ENCODE measurements at regions not wholly inside any gene's neighbourhood (a gene's known extent, or its start where the extent isn't known, plus 50 kb on each side); places are given as distances from the start of the nearest gene placed in this dataset.

DNA sequence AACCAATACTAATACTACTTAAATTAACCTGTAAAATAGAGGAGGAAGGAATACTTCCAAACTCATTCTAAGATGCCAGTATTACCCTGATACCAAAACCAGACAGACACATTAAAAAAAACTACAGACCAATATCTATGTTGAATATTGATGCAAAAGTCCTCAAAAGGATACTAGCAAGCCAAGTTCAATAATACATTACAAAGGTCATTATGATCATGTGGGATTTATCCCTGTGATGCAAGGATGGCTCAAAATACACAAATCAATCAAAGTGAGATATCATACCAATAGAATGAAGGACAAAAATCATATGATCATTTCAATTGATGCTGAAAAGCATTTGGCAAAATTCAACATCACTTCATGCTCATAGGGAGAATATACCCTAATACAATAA is 97.2 kb upstream of the ATXN7L3B start:
- Histone ChIP-seq H2AFZ (ENCODE audit: low read length) (no peak overlapping the region), H3F3A (ENCODE audit: low read depth) (no peaks in the 10 kb centered on the region), H3K4me1 (ENCODE audit: insufficient read depth, low read length, poor library complexity, severe bottlenecking) (no peaks in the 10 kb centered on the region), H3K4me2 (ENCODE audit: low read depth, low read length, poor library complexity, severe bottlenecking) (no peak overlapping the region), H4K20me1 (ENCODE audit: insufficient read depth, low read length, poor library complexity, severe bottlenecking) (no peaks in the 10 kb centered on the region), H3K9ac (ENCODE audit: low read depth, low read length, poor library complexity, severe bottlenecking) (no peak overlapping the region), H3K79me2 (ENCODE audit: insufficient read depth, low read length) (no peaks in the 10 kb centered on the region), H3K9me2 (replicated peaks; ENCODE audit: low read depth, low read length) (no peaks in the 10 kb centered on the region), H3K36me3 (ENCODE audit: insufficient read depth, low read length) (no peaks in the 10 kb centered on the region), H3K4me3 (ENCODE audit: low read length, poor library complexity, severe bottlenecking) (no peak overlapping the region), H3K9me3 (ENCODE audit: insufficient read depth, low read depth, low read length) (no peaks in the 10 kb centered on the region), H3K27me3 (ENCODE audit: insufficient read depth, low read length, poor library complexity, severe bottlenecking) (no peaks in the 10 kb centered on the region)
- TF ChIP-seq, protein P1, sequence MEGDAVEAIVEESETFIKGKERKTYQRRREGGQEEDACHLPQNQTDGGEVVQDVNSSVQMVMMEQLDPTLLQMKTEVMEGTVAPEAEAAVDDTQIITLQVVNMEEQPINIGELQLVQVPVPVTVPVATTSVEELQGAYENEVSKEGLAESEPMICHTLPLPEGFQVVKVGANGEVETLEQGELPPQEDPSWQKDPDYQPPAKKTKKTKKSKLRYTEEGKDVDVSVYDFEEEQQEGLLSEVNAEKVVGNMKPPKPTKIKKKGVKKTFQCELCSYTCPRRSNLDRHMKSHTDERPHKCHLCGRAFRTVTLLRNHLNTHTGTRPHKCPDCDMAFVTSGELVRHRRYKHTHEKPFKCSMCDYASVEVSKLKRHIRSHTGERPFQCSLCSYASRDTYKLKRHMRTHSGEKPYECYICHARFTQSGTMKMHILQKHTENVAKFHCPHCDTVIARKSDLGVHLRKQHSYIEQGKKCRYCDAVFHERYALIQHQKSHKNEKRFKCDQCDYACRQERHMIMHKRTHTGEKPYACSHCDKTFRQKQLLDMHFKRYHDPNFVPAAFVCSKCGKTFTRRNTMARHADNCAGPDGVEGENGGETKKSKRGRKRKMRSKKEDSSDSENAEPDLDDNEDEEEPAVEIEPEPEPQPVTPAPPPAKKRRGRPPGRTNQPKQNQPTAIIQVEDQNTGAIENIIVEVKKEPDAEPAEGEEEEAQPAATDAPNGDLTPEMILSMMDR (conservative IDR thresholded peaks at IDR 0.05; ENCODE audit: low read length) = no peak
- no peak for TF ChIP-seq EZH2phosphoT487 (IDR thresholded peaks at IDR 0.05; ENCODE audit: borderline replicate concordance)

GRCh38 chr12:74441872-74442271 is 95.8 kb upstream of the ATXN7L3B start:
- Histone ChIP-seq H3K4me3 (ENCODE audit: low read length, poor library complexity, severe bottlenecking) (no peak overlapping the region), H3K9me3 (ENCODE audit: insufficient read depth, low read depth, low read length) (no peaks in the 10 kb centered on the region), H3K9ac (ENCODE audit: low read depth, low read length, poor library complexity, severe bottlenecking) (no peak overlapping the region), H2AFZ (ENCODE audit: low read length) (no peak overlapping the region), H4K20me1 (ENCODE audit: insufficient read depth, low read length, poor library complexity, severe bottlenecking) (no peaks in the 10 kb centered on the region), H3K27me3 (ENCODE audit: insufficient read depth, low read length, poor library complexity, severe bottlenecking) (no peaks in the 10 kb centered on the region), H3K4me1 (ENCODE audit: insufficient read depth, low read length, poor library complexity, severe bottlenecking) (no peaks in the 10 kb centered on the region), H3K79me2 (ENCODE audit: insufficient read depth, low read length) (no peaks in the 10 kb centered on the region), H3K36me3 (ENCODE audit: insufficient read depth, low read length) (no peaks in the 10 kb centered on the region), H3K4me2 (ENCODE audit: low read depth, low read length, poor library complexity, severe bottlenecking) (no peak overlapping the region), H3F3A (ENCODE audit: low read depth) (no peaks in the 10 kb centered on the region), H3K9me2 (replicated peaks; ENCODE audit: low read depth, low read length) (no peaks in the 10 kb centered on the region)
- TF ChIP-seq EZH2phosphoT487 (IDR thresholded peaks at IDR 0.05; ENCODE audit: borderline replicate concordance) = no peak
- TF ChIP-seq, protein P1 (conservative IDR thresholded peaks at IDR 0.05; ENCODE audit: low read length) = no peak

DNA sequence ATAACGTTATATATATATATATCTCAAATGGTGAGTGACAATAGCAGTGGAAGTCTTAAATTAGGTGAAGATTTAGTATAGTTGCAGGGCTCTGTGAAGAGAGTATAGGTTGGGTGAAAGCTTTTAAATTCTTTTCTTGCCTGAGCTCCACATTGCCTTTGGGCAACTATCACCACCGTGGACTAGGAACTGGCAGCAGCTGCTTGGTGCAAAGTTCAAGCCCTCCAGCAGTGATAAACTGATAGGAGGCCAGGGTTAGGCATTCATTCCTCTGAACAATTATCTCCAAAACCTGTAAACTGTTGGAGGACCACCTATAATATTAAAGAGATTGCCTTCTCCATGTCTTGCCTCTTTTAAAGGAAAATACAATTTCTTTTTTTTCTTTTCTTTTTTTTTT is 91.2 kb upstream of the ATXN7L3B start:
- Histone ChIP-seq H3K36me3 (ENCODE audit: insufficient read depth, low read length) (no peaks in the 10 kb centered on the region), H4K20me1 (ENCODE audit: insufficient read depth, low read length, poor library complexity, severe bottlenecking) (no peaks in the 10 kb centered on the region), H3K27me3 (ENCODE audit: insufficient read depth, low read length, poor library complexity, severe bottlenecking) (no peaks in the 10 kb centered on the region), H3F3A (ENCODE audit: low read depth) (no peaks in the 10 kb centered on the region), H2AFZ (ENCODE audit: low read length) (no peak overlapping the region), H3K9me3 (ENCODE audit: insufficient read depth, low read depth, low read length) (no peaks in the 10 kb centered on the region), H3K4me2 (ENCODE audit: low read depth, low read length, poor library complexity, severe bottlenecking) (no peak overlapping the region), H3K9ac (ENCODE audit: low read depth, low read length, poor library complexity, severe bottlenecking) (no peak overlapping the region), H3K9me2 (replicated peaks; ENCODE audit: low read depth, low read length) (no peaks in the 10 kb centered on the region), H3K79me2 (ENCODE audit: insufficient read depth, low read length) (no peaks in the 10 kb centered on the region), H3K4me1 (ENCODE audit: insufficient read depth, low read length, poor library complexity, severe bottlenecking) (no peaks in the 10 kb centered on the region), H3K4me3 (ENCODE audit: low read length, poor library complexity, severe bottlenecking) (no peak overlapping the region)
- TF ChIP-seq, protein P1 (conservative IDR thresholded peaks at IDR 0.05; ENCODE audit: low read length) = no peak
- TF ChIP-seq EZH2phosphoT487 (IDR thresholded peaks at IDR 0.05; ENCODE audit: borderline replicate concordance) = no peak

Data from Loucy (cell line).